Hematopoietic multipotent progenitor cell (in vitro differentiated cells): ENCODE measurements at regions not wholly inside any gene's neighbourhood (a gene's known extent, or its start where the extent isn't known, plus 50 kb on each side); places are given as distances from the start of the nearest gene placed in this dataset.
A peak's percentile ranks its signal among the peaks of the same experiment; 100 is the strongest.

ENCODE experiments used
- DNase-seq, 3 donors: peaks; one replicate each; pipeline ENCODE4 v3.0.0-alpha.2; 2011 to 2015; ENCODE audit warnings: low read depth in 2 of 3, low spot score in 2 of 3

DNA sequence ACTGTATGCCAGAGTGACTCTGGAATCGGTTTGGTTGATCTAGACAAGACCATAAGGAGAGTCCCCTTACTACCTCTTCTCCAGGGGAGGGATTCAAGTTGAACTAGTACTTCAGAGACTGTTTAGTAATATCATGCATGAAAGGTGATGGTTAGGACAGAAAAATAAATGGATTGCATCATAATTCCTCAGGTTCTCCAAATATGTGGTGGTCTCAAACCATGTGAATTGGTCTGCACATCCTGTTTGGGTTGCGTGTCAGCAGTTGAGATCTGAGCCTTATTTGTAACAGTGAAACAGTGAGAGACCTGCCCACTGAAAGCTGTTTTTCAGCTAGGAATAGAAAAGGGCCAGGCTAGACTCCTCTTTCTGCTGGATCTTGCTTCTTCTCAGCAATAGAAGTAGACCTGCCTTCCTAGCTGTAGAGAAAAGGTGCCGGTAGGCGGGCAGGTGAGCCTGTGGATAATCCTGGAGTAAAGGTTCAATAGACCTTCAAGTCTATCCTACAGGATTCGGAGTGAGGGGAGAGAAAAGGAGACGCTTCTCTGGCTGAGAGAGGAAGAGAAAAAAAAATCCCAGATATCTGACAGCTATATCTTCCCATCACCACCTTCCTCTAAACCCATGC, 258.5 kb upstream of the E2F7 start:
- DNase-seq: peak in 1 of 3 donors; percentile 15

DNA sequence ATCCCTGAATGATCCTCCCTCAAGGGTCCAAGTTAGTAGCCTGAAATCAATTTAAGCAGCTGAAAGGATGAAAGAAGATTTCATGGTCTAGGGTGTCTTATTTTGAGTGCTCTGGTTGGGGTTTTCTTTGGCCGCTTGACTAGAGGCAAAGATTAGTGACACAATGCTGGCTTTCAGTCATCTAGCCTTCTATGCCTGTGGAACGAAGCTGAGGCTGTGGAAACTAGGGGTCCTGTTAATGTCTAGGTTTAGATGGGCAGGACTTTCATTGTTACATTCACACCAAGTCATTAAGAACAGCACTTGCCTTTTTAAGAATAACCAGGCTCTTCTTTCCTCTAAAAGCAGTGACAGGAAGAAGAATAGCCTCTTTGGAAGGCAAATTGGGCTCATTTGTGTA, 253.8 kb upstream of the E2F7 start:
- DNase-seq: no peak

DNA sequence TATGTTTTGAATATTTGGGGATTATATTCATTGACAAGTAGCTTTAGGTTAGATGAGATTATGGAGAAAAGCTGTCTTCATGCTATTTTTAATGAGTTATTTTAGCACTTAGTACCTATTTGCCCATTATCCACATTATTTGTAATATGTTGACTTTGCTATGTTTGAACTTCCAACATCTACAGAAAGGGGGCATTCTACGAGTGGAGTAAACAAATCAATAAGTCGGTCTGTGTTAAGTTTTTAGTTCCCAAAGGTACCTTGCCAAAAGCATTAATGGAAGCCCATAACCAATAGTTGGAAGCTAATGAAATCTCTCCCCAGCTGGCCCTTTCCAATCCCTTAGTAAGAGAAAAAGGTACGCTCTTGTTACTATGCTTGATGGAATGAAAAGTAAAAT, 250.0 kb upstream of the E2F7 start:
- DNase-seq: no peak

DNA sequence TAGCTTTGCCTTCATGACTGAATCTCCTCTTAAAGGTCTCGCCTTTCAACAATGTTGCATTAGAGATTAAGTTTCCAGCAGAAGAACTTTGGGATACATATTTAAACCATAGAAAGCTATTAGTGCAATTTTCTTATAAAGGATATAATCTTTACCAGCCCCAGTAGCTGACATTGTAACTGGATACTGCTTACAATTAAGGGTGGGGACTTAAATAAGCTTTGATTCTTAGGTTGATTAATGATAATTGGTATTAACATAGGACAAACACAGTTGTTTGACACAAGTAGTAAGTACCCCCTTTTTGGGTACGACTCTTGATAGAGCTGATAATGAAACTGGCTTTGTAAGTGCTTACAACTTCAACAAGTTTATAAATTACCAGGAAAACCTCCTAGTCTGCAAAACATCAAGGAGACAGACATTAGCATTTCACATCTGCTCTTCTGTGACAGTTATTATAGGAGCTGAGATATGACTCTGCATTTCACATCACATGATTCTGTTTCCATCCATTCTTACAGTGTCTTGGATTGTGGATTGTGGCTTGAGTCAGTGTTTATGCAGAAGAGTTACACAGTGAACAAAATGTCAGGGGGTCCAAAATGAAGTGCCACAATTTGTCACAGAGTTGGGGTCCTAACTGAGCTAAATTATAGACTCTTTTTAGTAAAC, 249.1 kb upstream of the E2F7 start:
- no peak for DNase-seq

DNA sequence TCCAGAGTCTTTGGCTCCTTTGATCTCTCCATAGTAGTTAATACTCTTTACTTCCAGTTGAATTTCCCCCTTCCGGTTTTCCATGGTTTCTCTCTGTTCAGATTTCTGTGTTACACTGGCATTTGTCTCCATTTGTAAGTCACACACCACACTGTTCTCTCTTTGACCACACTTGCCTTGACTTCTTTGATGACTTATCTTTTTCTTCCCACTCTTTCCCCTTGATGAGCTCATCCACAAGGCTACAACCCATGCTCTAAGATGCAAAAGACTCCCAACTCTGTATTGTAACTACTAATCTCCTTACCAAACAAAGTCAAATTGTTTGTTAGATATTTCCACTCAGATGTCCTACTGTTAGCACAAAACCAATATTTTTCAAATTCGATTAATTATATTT, 242.7 kb upstream of the E2F7 start:
- DNase-seq: no peak

DNA sequence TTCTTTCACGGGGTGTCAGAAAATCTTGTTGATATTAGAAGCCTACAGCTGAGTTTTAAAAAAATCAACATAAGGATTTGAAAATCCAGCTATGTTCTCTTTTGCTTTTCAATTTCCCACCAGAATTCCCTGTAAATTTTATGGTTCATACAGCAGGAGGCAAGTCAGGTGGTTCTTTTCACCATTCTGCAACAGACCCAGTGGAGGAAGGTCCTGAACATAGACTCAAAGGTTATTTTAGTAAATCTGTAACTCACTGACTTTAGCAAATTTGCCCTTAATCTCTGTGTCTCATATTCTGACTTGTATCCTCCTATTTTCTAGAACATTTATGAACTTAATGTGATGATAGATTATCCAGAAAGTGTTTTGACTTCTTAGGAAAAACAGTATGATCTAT, 235.4 kb upstream of the E2F7 start:
- no peak for DNase-seq

DNA sequence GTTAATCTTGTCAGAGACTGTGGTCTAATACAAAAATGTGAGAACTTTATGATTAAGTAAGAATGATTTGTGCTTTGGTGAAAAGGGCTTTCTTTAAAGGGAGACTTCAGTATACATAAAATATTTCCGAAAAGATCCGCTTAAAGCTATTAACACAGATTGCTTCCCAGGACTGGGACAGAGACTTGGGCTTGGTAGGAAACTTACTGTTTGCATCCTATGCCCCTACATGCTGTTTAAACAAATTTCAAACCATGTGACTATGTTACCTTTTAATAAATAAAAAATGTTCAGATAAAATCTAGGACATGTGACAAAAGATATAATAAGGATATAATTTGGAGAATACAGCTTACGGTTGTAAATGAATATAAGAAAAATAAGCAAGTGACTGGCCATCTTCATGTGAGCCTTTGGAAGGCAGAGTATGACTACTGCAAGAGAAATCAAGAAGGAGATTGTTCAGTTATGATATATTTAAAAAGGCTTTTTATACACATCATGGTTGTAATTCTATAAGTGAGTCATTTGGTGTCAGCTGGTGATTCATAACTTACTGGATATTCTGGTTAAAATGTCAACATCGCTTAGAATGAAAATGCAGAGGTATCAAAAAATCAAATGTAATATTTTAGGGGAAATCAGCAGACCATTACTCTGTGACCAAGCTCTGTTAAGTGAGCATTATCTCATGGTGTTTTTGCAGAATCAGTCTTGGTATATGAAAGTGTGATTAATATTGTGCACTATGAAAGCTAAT, 234.7 kb upstream of the E2F7 start:
- no peak for DNase-seq

DNA sequence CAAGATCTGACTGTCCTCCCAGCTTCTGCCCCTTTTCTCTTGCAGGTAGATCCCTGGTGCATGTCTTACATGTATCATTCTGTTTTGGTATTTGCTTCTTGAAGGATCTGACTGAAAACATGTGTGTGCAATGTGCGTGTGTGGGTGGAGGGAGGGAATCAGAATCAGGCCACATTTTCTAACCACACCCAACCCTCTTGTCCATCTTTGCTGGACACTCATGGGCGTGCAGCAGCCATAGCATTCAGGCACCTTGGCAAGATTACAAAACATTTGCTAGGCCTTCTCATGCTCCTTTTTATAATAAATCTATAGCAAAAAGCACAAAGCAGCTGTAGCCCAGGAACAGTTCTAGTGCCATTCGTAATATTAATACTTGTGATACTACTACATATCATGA, 233.6 kb upstream of the E2F7 start:
- DNase-seq: no peak

DNA sequence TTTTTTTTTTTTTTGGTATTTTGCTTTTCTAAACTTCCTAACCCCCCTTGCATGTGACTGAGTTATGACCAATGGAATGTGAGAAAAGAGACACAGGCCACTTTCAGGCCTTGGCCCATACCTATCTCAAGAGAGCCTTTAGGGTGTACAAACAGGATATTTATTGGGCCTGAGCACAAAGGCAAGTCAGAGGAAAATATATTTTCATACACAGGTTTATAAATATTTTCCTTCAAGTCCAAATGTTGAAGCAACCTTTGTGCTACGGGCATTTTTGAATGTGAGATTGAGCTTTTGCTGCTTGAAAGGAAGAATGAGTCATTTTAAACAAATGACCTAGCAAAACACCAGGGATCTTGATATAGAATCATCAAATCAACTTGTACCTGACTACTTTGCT, 228.6 kb upstream of the E2F7 start:
- DNase-seq: no peak

DNA sequence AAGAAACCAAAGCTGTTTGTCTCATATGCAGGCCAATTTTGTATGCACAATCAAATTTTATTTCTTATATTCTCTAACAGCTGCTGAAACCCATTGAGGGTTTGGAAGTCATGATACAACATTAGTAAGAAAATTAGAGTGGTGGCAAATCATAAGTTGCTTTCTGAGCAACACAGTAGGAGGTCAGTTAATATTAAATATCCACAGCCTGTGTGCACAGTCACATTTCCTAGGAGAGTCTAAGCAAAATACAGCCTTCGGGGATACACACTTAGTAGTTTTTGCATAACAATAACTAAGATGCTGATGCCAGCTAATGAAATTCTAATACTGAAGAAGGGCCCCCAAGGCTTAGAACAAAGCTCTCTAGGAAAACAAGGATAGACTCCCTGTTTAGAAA, 209.6 kb upstream of the E2F7 start:
- no peak for DNase-seq

DNA sequence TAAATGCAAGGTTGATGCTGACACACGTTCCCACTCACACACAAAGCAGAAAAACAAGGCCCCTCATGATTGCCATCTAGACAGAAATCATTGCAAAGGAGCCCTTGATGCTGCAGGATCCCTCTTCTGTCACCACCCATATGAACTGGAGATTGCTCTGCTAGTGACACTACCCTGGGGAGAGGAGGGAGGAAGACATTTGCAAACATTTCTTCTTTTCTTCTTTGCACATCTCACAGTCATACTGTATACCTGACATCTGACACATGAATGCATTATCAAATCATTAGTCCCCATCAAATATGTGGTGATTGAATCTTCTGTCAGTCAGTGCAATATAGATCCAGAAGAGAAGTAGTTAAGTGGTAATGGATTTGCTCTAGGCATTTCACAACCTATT, 208.5 kb upstream of the E2F7 start:
- DNase-seq: no peak

DNA sequence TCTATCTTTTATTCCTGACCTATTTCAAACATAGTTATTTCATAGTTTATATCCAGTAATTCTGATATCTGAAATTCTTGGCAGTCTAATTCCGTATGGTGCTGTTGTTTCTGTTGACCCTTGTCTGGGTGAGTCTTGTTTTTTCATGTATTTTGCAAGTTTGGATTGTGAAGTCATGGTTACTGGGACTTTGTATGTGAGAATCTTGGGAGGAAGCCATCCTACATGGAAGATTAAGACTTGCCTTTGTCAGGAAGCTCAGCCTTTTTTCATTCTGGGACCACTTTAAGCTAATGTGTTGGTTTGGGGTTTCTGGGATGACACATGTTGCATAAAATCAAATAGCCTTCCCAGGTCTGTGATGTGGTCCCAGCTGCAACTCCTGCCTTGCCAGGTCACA, 191.6 kb upstream of the E2F7 start:
- no peak for DNase-seq

DNA sequence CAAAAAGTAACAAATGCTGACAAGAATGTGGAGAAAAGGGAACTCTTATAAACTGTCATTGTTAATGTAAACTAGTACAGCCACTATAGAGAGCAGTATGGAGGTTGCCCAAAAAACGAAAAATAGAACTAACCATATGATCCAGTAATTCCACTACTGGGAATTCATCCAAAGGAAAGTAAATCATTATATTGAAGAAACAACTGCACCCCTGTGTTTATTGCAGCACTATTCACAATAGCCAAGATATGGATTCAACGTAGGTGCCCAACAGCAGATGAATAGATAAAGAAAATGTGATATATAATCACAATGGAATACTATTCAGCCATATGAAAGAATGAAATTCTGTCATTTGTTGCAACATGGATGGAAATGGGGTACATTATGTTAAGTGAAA, 188.0 kb upstream of the E2F7 start:
- no peak for DNase-seq

DNA sequence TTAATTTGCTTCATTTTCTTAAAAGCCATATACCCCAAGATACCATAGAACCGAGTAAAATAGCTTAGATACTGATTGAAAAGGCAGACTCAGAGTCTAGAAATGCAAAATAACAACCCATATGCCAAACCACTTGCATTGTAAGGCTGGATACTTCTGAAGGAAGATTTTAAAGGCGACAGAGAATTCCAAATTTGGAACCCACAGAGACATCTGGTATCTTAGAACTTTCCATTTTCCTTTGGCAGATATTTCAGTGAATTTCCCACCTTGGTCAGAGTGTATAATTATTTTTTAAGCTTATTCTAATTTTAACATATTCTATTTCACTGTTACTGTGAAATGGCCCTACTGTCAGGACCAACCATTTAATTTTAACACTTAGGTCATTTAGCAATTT, 186.4 kb upstream of the E2F7 start:
- no peak for DNase-seq

DNA sequence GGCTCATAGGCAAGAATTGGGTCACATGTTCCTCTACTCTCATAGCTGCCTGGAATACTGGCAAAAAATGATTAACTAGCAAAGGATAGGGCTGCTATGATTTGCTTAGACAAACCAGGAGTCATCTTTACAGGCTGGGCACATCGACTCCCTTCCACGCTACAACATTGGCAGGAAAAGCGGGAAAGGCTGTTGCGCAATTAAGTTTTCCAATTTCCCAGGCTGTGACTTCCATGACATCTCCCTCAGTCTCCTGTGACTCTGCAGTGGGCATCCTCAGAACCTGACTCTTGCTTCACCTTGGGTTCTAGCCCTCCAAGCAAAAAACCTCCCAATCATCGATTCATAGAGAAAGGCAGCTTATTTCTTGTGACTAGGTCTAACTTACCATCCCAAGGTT, 184.5 kb upstream of the E2F7 start:
- DNase-seq: no peak

DNA sequence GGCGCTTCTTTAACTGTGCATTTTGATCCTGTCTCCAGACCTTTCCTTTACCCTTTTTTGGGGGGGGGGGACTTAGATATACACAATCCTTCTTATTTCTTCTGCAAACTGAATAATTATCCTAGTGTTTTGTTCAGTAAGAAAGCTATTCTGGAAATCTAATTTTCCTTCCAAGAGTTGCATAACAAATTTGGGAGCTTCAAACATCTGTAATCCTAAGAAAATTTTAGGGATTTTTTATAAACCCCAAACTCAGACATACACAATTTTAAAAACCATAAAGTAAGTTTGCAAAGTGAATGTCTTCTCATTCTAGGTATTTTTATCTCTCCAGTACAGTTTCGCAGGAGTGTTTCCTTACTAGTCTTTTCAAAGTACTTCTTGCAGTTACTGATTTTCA, 182.7 kb upstream of the E2F7 start:
- no peak for DNase-seq

DNA sequence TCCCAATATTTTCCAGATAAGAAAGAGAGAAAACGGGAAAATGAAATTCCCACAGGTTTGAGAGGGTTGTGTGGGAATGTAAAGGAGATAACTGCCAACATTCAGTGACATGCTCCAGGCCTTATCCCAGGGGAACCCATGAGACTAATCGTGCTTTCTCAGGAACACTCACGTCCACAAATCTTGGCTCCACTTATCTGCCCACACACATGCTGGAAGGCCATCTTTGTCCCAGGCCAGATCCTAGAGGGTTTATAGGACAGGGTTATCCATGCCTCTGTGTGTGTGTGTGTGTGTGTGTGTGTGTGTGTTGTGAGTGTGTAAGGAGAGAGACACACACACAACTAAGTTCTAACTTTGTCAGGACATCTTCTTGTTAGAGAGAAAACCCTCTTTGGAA, 182.2 kb upstream of the E2F7 start:
- no peak for DNase-seq

DNA sequence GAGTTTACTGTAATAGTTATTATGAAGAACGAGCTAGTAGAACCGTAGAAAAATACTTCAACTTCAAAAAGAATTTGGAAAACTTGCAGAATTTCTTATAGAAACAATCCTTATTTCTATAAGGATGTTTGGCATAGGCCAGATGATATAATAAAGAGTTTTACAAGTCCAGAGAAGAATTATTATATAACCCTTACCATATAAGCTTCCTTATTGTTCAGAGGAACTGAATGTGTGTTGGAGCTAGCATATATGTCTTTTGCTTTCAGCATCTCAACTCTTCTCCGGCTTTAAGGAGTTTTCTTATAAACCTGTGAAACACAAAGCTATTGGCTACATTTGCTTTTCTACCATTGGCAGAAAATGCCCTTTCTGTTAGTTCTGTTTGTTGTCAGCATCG, 178.0 kb upstream of the E2F7 start:
- DNase-seq: no peak

DNA sequence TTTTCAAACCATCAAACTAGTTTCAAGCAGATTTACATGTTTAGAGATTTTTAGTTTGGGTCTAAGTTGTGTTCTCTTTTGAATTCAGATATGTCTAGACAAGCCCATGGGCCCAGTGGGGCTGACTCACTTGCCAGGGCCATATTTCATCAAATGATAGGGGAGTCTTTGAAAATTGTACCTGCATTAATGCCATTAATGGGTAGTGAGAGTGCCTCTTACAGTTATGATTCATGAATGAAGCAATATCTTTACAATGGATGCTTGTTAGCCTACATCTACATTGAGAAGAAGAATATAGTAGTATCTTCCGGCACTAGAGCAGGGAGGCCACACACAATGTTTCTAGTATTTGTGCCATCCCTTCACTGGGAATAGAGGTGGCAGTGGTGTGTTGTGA, 174.2 kb upstream of the E2F7 start:
- DNase-seq: no peak

DNA sequence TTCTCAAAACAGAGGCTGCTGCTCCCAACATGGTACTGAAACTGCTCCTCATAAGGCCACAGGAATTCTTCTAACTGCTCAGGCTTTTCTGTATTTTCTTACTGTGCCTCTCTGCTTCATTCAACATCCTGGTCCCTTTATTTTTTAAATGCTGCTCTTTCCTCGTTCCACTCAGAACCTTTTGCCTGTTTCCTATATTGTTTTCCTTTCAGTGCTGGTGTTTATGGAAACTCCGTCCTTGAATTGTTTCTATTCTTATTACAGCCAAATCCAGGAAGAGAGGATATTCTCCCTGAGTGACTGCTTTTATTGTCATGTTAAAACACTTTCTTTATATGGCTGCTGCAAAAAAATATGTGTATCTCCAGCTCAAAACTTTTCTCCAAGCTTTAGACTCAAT, 173.0 kb upstream of the E2F7 start:
- no peak for DNase-seq

DNA sequence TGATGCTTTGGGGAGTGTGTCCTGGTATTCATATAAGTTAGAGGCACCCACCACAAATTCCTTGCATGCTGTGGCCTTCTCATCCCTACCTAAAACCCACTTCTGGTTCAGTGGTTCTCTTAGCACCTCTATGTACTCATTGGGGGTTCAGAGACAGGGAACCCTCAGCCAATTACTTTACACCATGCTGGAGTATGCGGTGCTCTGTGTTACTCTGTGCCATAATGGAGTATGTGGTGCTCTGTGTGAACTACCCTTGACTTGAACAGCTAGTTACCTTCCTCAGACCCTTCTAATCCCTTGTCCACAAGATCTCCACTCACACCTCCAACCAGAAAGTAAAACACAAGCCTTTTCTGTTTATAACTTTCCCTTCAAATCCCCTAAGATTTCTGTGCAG, 172.5 kb upstream of the E2F7 start:
- DNase-seq: no peak

DNA sequence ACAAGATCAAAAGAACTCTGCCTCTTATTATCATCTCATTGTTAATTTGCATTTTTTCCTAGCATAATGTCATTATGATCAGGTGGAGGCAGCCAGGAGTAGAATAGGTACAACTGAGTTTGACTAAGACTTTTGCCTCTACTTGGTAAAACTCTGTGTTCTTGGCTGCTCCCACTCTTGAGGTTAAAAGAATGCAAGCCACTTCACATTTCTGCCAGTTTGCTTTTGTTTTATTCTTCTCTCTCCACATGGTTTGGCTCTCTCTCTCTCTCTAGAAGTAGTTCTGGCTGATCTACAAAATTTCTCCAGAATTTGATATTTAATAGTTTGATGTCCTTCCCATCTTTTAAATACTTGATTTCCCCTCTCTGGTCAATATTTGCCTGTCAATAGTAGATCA, 170.7 kb upstream of the E2F7 start:
- no peak for DNase-seq
